ENCODE measurements at regions not wholly inside any gene's neighbourhood (a gene's known extent, or its start where the extent isn't known, plus 50 kb on each side); places are given as distances from the start of the nearest gene placed in this dataset.

GRCh38 chr2:54380670-54381069 lies 75.5 kb upstream of the SPTBN1 start:
- no peak overlapping the region for H3K27ac ChIP-seq
- POLR2A ChIA-PET (ENCODE audit: low non-redundant PET) = no interaction called here
- TF ChIP-seq, protein P1, sequence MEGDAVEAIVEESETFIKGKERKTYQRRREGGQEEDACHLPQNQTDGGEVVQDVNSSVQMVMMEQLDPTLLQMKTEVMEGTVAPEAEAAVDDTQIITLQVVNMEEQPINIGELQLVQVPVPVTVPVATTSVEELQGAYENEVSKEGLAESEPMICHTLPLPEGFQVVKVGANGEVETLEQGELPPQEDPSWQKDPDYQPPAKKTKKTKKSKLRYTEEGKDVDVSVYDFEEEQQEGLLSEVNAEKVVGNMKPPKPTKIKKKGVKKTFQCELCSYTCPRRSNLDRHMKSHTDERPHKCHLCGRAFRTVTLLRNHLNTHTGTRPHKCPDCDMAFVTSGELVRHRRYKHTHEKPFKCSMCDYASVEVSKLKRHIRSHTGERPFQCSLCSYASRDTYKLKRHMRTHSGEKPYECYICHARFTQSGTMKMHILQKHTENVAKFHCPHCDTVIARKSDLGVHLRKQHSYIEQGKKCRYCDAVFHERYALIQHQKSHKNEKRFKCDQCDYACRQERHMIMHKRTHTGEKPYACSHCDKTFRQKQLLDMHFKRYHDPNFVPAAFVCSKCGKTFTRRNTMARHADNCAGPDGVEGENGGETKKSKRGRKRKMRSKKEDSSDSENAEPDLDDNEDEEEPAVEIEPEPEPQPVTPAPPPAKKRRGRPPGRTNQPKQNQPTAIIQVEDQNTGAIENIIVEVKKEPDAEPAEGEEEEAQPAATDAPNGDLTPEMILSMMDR (conservative IDR thresholded peaks at IDR 0.05; ENCODE audit: low read depth) = no peak
- CTCF ChIA-PET = no interaction called here
- DNase-seq (ENCODE audit: low spot score) = no peak

DNA sequence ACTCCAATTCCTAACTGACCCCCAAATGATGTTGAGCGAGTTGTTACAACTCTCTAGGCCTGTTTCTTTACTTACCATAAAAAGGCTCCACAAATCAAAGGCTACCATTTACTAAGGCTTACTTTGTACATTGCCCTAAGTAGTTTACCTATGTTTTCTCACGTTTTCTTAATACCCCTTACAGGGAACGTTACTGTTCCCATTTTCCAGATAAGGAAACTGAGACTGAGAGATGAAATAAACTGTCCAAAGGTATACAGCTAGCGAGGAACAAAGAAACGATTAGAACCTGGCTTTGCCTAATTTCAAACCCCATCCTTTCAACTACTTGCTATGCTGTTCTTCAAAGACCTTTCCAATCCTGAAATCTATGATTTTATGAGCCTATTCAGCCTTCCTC lies 74.8 kb upstream of the SPTBN1 start:
- TF ChIP-seq, protein P1 (conservative IDR thresholded peaks at IDR 0.05; ENCODE audit: low read depth) = no peak
- no peak for DNase-seq (ENCODE audit: low spot score)
- H3K27ac ChIP-seq = no peak overlapping the region
- ChIA-PET POLR2A (ENCODE audit: low non-redundant PET) (no interaction called here), CTCF (no interaction called here)

DNA sequence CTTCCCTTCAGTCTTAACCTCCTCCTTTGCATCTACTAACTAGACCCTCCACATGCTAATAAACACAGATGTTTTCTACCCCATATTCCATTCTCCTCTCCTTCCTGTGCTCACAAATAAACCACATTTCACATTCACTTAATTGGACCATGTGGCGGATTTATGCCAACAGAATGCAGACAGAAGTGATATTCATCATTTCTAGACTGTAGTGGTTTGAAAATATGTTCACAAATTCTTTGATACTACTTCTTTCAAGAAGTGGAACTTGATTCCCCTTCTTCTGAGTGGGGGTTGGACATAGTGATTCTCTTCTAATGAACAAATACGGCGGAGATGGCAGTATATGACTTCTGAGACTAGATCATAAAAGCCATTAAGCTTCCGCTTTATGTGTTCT lies 73.5 kb upstream of the SPTBN1 start:
- no peak for DNase-seq (ENCODE audit: low spot score)
- ChIA-PET CTCF (no interaction called here), POLR2A (ENCODE audit: low non-redundant PET) (no interaction called here)
- TF ChIP-seq, protein P1 (conservative IDR thresholded peaks at IDR 0.05; ENCODE audit: low read depth) = no peak
- no peak overlapping the region for H3K27ac ChIP-seq

- CTCF ChIA-PET = interaction anchor here (0.6 to 0.9 kb wide), 2 partner anchors 9 to 36 kb away, joined by 3 to 4 read pairs; no protein-coding TSS in a partner anchor
Measured at GRCh38 chr2:54384301-54385203, 71.6 kb upstream of the SPTBN1 start.

GRCh38 chr2:54385271-54385670 lies 70.9 kb upstream of the SPTBN1 start:
- DNase-seq (ENCODE audit: low spot score) = no peak
- ChIA-PET CTCF (interaction anchor here (0.6 to 0.9 kb wide), 2 partner anchors 10 to 35 kb away, joined by 3 to 4 read pairs; no protein-coding TSS in a partner anchor), POLR2A (ENCODE audit: low non-redundant PET) (no interaction called here)
- TF ChIP-seq, protein P1 (conservative IDR thresholded peaks at IDR 0.05; ENCODE audit: low read depth) = no peak
- H3K27ac ChIP-seq = no peak overlapping the region

More at GRCh38 chr2:54384301-54385203, 71.6 kb upstream of the SPTBN1 start:
- no peak for DNase-seq (ENCODE audit: low spot score)
- TF ChIP-seq, protein P1 (conservative IDR thresholded peaks at IDR 0.05; ENCODE audit: low read depth) = no peak
- POLR2A ChIA-PET (ENCODE audit: low non-redundant PET) = no interaction called here
- H3K27ac ChIP-seq = no peak overlapping the region

DNA sequence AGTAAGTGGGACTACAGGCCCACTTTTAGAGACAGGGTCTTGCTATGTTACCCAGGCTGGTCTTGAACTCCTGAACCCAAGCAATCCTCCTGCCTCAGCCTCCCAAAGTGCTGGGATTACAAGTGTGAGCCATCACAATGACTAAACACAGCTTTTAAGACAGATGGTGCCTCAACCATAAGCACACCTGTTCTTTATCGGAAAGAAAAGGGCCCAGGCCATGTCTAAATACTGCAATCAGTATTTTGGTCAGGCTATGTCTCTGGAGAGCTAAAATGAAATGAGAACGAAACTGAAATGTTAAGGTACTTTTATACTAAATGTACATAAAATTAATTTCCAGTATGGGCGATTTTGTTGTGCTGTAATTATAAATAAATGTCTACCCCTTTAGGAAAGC lies 69.5 kb upstream of the SPTBN1 start:
- H3K27ac ChIP-seq = no peak overlapping the region
- ChIA-PET POLR2A (ENCODE audit: low non-redundant PET) (no interaction called here), CTCF (interaction anchor here (0.5 kb wide), 1 partner anchor 136 kb away, joined by 6 read pairs; no protein-coding TSS in a partner anchor)
- TF ChIP-seq, protein P1 (conservative IDR thresholded peaks at IDR 0.05; ENCODE audit: low read depth) = no peak
- no peak for DNase-seq (ENCODE audit: low spot score)

Data from RWPE1 (cell line).